ENCODE measurements at regions not wholly inside any gene's neighbourhood (a gene's known extent, or its start where the extent isn't known, plus 50 kb on each side); places are given as distances from the start of the nearest gene placed in this dataset.
"Not testable (repeated sequence)": the region's sequence is repeated elsewhere in the genome, so short reads cannot be mapped to it uniquely, and the experiment has no call there.

GRCh38 chr2:82740527-82740926, 1718.6 kb downstream of the SUCLG1 start:
- H3K9me3 ChIP-seq (ENCODE audit: insufficient read depth, low read length), result no peaks in the 10 kb centered on the region
- no peaks in the 10 kb centered on the region for H3K36me3 ChIP-seq (ENCODE audit: insufficient read depth, insufficient read length, low read length)
- H3K27me3 ChIP-seq (ENCODE audit: insufficient read depth, insufficient read length), result no peaks in the 10 kb centered on the region
- no peak overlapping the region for H3K4me3 ChIP-seq (ENCODE audit: insufficient read length, low read depth)
- DNase-seq (ENCODE audit: low read depth, low spot score), result no peak
- H3K4me1 ChIP-seq (ENCODE audit: insufficient read depth, insufficient read length), result no peaks in the 10 kb centered on the region
- H3K9ac ChIP-seq (ENCODE audit: insufficient read length, low read depth), result no peak overlapping the region
- TF ChIP-seq YY1 (IDR thresholded peaks at IDR 0.05; ENCODE audit: insufficient read depth, insufficient read length), result no peak
- TF ChIP-seq SUZ12 (IDR thresholded peaks at IDR 0.05; ENCODE audit: extremely low read depth, insufficient read depth, insufficient read length), result no peak
- TF ChIP-seq ZNF274 (IDR thresholded peaks at IDR 0.05; ENCODE audit: low read depth, low read length), result no peak

GRCh38 chr2:82737965-82738364, 1721.1 kb downstream of the SUCLG1 start:
- not testable (repeated sequence) for H3K4me1 ChIP-seq (ENCODE audit: insufficient read depth, insufficient read length); DNase-seq (ENCODE audit: low read depth, low spot score); H3K9me3 ChIP-seq (ENCODE audit: insufficient read depth, low read length); H3K9ac ChIP-seq (ENCODE audit: insufficient read length, low read depth); H3K4me3 ChIP-seq (ENCODE audit: insufficient read length, low read depth); H3K27me3 ChIP-seq (ENCODE audit: insufficient read depth, insufficient read length); H3K36me3 ChIP-seq (ENCODE audit: insufficient read depth, insufficient read length, low read length)

- H3K27me3 ChIP-seq (ENCODE audit: insufficient read depth, insufficient read length), result no peaks in the 10 kb centered on the region
- no peak overlapping the region for H3K4me3 ChIP-seq (ENCODE audit: insufficient read length, low read depth)
- H3K9ac ChIP-seq (ENCODE audit: insufficient read length, low read depth), result no peak overlapping the region
- H3K4me1 ChIP-seq (ENCODE audit: insufficient read depth, insufficient read length), result no peaks in the 10 kb centered on the region
- H3K9me3 ChIP-seq (ENCODE audit: insufficient read depth, low read length), result no peaks in the 10 kb centered on the region
- H3K36me3 ChIP-seq (ENCODE audit: insufficient read depth, insufficient read length, low read length), result no peaks in the 10 kb centered on the region
- no peak for TF ChIP-seq ZNF274 (IDR thresholded peaks at IDR 0.05; ENCODE audit: low read depth, low read length)
- no peak for TF ChIP-seq SUZ12 (IDR thresholded peaks at IDR 0.05; ENCODE audit: extremely low read depth, insufficient read depth, insufficient read length)
- TF ChIP-seq YY1 (IDR thresholded peaks at IDR 0.05; ENCODE audit: insufficient read depth, insufficient read length), result no peak
- DNase-seq (ENCODE audit: low read depth, low spot score), result no peak
These were observed 1723.7 kb downstream of the SUCLG1 start for GRCh38 chr2:82735336-82735735.

- TF ChIP-seq YY1 (IDR thresholded peaks at IDR 0.05; ENCODE audit: insufficient read depth, insufficient read length) (no peak), SUZ12 (IDR thresholded peaks at IDR 0.05; ENCODE audit: extremely low read depth, insufficient read depth, insufficient read length) (no peak), ZNF274 (IDR thresholded peaks at IDR 0.05; ENCODE audit: low read depth, low read length) (no peak)
- no peak for DNase-seq (ENCODE audit: low read depth, low spot score)
- no peaks in the 10 kb centered on the region for H3K9me3 ChIP-seq (ENCODE audit: insufficient read depth, low read length)
- no peak overlapping the region for H3K4me3 ChIP-seq (ENCODE audit: insufficient read length, low read depth)
- H3K4me1 ChIP-seq (ENCODE audit: insufficient read depth, insufficient read length), result no peaks in the 10 kb centered on the region
- H3K9ac ChIP-seq (ENCODE audit: insufficient read length, low read depth), result no peak overlapping the region
- H3K27me3 ChIP-seq (ENCODE audit: insufficient read depth, insufficient read length), result no peaks in the 10 kb centered on the region
- no peaks in the 10 kb centered on the region for H3K36me3 ChIP-seq (ENCODE audit: insufficient read depth, insufficient read length, low read length)
These were observed 1727.3 kb downstream of the SUCLG1 start for GRCh38 chr2:82731824-82732223.

- no peak overlapping the region for H3K4me3 ChIP-seq (ENCODE audit: insufficient read length, low read depth)
- TF ChIP-seq ZNF274 (IDR thresholded peaks at IDR 0.05; ENCODE audit: low read depth, low read length) (no peak), SUZ12 (IDR thresholded peaks at IDR 0.05; ENCODE audit: extremely low read depth, insufficient read depth, insufficient read length) (no peak), YY1 (IDR thresholded peaks at IDR 0.05; ENCODE audit: insufficient read depth, insufficient read length) (no peak)
- no peak overlapping the region for H3K9ac ChIP-seq (ENCODE audit: insufficient read length, low read depth)
- H3K9me3 ChIP-seq (ENCODE audit: insufficient read depth, low read length), result no peaks in the 10 kb centered on the region
- H3K27me3 ChIP-seq (ENCODE audit: insufficient read depth, insufficient read length), result no peaks in the 10 kb centered on the region
- DNase-seq (ENCODE audit: low read depth, low spot score), result no peak
- no peaks in the 10 kb centered on the region for H3K4me1 ChIP-seq (ENCODE audit: insufficient read depth, insufficient read length)
- H3K36me3 ChIP-seq (ENCODE audit: insufficient read depth, insufficient read length, low read length), result no peaks in the 10 kb centered on the region
These were observed 1728.3 kb downstream of the SUCLG1 start for GRCh38 chr2:82730811-82731210.

- H3K36me3 ChIP-seq (ENCODE audit: insufficient read depth, insufficient read length, low read length), result no peaks in the 10 kb centered on the region
- H3K4me1 ChIP-seq (ENCODE audit: insufficient read depth, insufficient read length), result no peaks in the 10 kb centered on the region
- no peak overlapping the region for H3K4me3 ChIP-seq (ENCODE audit: insufficient read length, low read depth)
- no peak for TF ChIP-seq SUZ12 (IDR thresholded peaks at IDR 0.05; ENCODE audit: extremely low read depth, insufficient read depth, insufficient read length)
- no peak for TF ChIP-seq YY1 (IDR thresholded peaks at IDR 0.05; ENCODE audit: insufficient read depth, insufficient read length)
- no peak for TF ChIP-seq ZNF274 (IDR thresholded peaks at IDR 0.05; ENCODE audit: low read depth, low read length)
- H3K9me3 ChIP-seq (ENCODE audit: insufficient read depth, low read length), result no peaks in the 10 kb centered on the region
- H3K27me3 ChIP-seq (ENCODE audit: insufficient read depth, insufficient read length), result no peaks in the 10 kb centered on the region
- no peak overlapping the region for H3K9ac ChIP-seq (ENCODE audit: insufficient read length, low read depth)
- DNase-seq (ENCODE audit: low read depth, low spot score), result no peak
These were observed 1731.0 kb downstream of the SUCLG1 start for GRCh38 chr2:82728090-82728489.

- Histone ChIP-seq H3K9me3 (ENCODE audit: insufficient read depth, low read length) (no peaks in the 10 kb centered on the region), H3K27me3 (ENCODE audit: insufficient read depth, insufficient read length) (no peaks in the 10 kb centered on the region), H3K4me1 (ENCODE audit: insufficient read depth, insufficient read length) (no peaks in the 10 kb centered on the region), H3K9ac (ENCODE audit: insufficient read length, low read depth) (no peak overlapping the region), H3K36me3 (ENCODE audit: insufficient read depth, insufficient read length, low read length) (no peaks in the 10 kb centered on the region), H3K4me3 (ENCODE audit: insufficient read length, low read depth) (no peak overlapping the region)
- DNase-seq (ENCODE audit: low read depth, low spot score), result no peak
- TF ChIP-seq ZNF274 (IDR thresholded peaks at IDR 0.05; ENCODE audit: low read depth, low read length) (no peak), YY1 (IDR thresholded peaks at IDR 0.05; ENCODE audit: insufficient read depth, insufficient read length) (no peak), SUZ12 (IDR thresholded peaks at IDR 0.05; ENCODE audit: extremely low read depth, insufficient read depth, insufficient read length) (no peak)
These were observed 1750.4 kb downstream of the SUCLG1 start for GRCh38 chr2:82708681-82709080.

- no peaks in the 10 kb centered on the region for H3K36me3 ChIP-seq (ENCODE audit: insufficient read depth, insufficient read length, low read length)
- H3K27me3 ChIP-seq (ENCODE audit: insufficient read depth, insufficient read length), result no peaks in the 10 kb centered on the region
- H3K9ac ChIP-seq (ENCODE audit: insufficient read length, low read depth), result no peak overlapping the region
- no peaks in the 10 kb centered on the region for H3K4me1 ChIP-seq (ENCODE audit: insufficient read depth, insufficient read length)
- no peak for TF ChIP-seq SUZ12 (IDR thresholded peaks at IDR 0.05; ENCODE audit: extremely low read depth, insufficient read depth, insufficient read length)
- TF ChIP-seq YY1 (IDR thresholded peaks at IDR 0.05; ENCODE audit: insufficient read depth, insufficient read length), result no peak
- no peak for TF ChIP-seq ZNF274 (IDR thresholded peaks at IDR 0.05; ENCODE audit: low read depth, low read length)
- no peaks in the 10 kb centered on the region for H3K9me3 ChIP-seq (ENCODE audit: insufficient read depth, low read length)
- H3K4me3 ChIP-seq (ENCODE audit: insufficient read length, low read depth), result no peak overlapping the region
- DNase-seq (ENCODE audit: low read depth, low spot score), result no peak
These were observed 1761.8 kb downstream of the SUCLG1 start for GRCh38 chr2:82697231-82697630.

Measured in NT2/D1 (cell line).